K562 (cell line): ENCODE measurements at regions not wholly inside any gene's neighbourhood (a gene's known extent, or its start where the extent isn't known, plus 50 kb on each side); places are given as distances from the start of the nearest gene placed in this dataset.

Experiments used
- ATAC-seq: fragments of 200-7000 bp; cut with Tn5 transposase; 3 replicates; pipeline ENCODE4 v1.9.1; 2020; ENCODE audit warnings: moderate library complexity
- BruUV-seq: library from RNA; stranded (reverse); fragments of 400-500 nt; replicated peaks from 2 replicates; lab custom pipeline; 2021; lab: Mats Ljungman, UMichigan
- CTCF ChIA-PET: fragments of 300-600 bp; formaldehyde crosslinking; extraction: SDS; loops from one replicate; lab custom pipeline; 2021; ENCODE audit warnings: low intra/inter-chr PET ratio; lab: Yijun Ruan, JAX
- POLR2A ChIA-PET: fragments of 300-600, 350-650 bp; sonication (Branson Sonifier 250); formaldehyde crosslinking; extraction: SDS; loops from one replicate; lab custom pipeline; 2021; ENCODE audit warnings: antibody characterized with exemption, inconsistent platforms; lab: Yijun Ruan, JAX
- DNase-seq, 4 experiments: peaks; one replicate each; pipeline versions ENCODE4 v3.0.0 to v3.0.0-alpha.2; 2011 to 2018; ENCODE audit warnings: low spot score in 3 of 4, mixed read lengths in 3 of 4; ENCODE audit errors: extremely low read depth in 1 of 4
- FAIRE-seq: peaks from 2 replicates; lab custom pipeline; 2011; peaks lifted over from hg19 to GRCh38; lab: Jason Lieb, UNC
- H2AFZ ChIP-seq: 2 replicates; pipeline ENCODE4 v1.6.0; 2011; ENCODE audit warnings: low read depth, low read length, control low read depth, inconsistent platforms
- H3K27ac ChIP-seq: fragments of 200-600 bp; 3 replicates; pipeline ENCODE4 v1.8.0; 2011; ENCODE audit warnings: low read depth, mild to moderate bottlenecking, control low read depth, inconsistent platforms, low read length, moderate library complexity, mixed read lengths; ENCODE audit errors: extremely low read depth
- H3K27me3 ChIP-seq, 2 experiments: fragments of 300-600 bp in 1 of 2; 2 replicates in 1 of 2; 3 replicates in 1 of 2; pipeline versions ENCODE4 v1.6.0 to v1.8.0; 2011; ENCODE audit warnings: inconsistent platforms in 2 of 2, low read length in 2 of 2, mild to moderate bottlenecking in 1 of 2, mixed read lengths in 1 of 2, moderate library complexity in 1 of 2; ENCODE audit not compliant: control insufficient read depth in 2 of 2, insufficient read depth in 2 of 2
- H3K36me3 ChIP-seq: fragments of 300-600 bp; 3 replicates; pipeline ENCODE4 v1.8.0; 2011; ENCODE audit warnings: mild to moderate bottlenecking, low read length, inconsistent platforms; ENCODE audit not compliant: control insufficient read depth, insufficient read depth
- H3K4me1 ChIP-seq, 2 experiments: fragments of 200-600 bp in 1 of 2; replicated peaks in 1 of 2; 2 replicates in 1 of 2; 3 replicates in 1 of 2; pipeline versions ENCODE4 v1.5.1 to v1.8.0; 2011; ENCODE audit warnings: inconsistent platforms in 2 of 2, low read length in 2 of 2, mild to moderate bottlenecking in 1 of 2, mixed read lengths in 1 of 2, moderate library complexity in 1 of 2; ENCODE audit not compliant: control insufficient read depth in 2 of 2, insufficient read depth in 2 of 2
- H3K4me2 ChIP-seq: 2 replicates; pipeline ENCODE4 v1.6.1; 2011; ENCODE audit warnings: low read length, control low read depth, inconsistent platforms, mixed read lengths; ENCODE audit not compliant: insufficient read depth
- H3K4me3 ChIP-seq: fragments of 200-600 bp; sonication (generic), shearing (Covaris generic); 2 replicates; pipeline ENCODE4 v1.5.1; 2016; ENCODE audit warnings: control low read depth, inconsistent platforms
- H3K79me2 ChIP-seq: fragments of 200-600 bp; 3 replicates; pipeline ENCODE4 v1.8.0; 2011; ENCODE audit warnings: low read length, inconsistent platforms; ENCODE audit not compliant: control insufficient read depth, insufficient read depth
- H3K9ac ChIP-seq, 2 experiments: 2 replicates each; pipeline versions ENCODE4 v1.6.0 to v1.6.1; 2011; ENCODE audit warnings: low read depth in 2 of 2, low read length in 2 of 2, control low read depth in 1 of 2, inconsistent platforms in 1 of 2, mild to moderate bottlenecking in 1 of 2, mixed read lengths in 1 of 2; ENCODE audit not compliant: insufficient read depth in 1 of 2
- H3K9me1 ChIP-seq: one replicate; pipeline ENCODE4 v1.6.0; 2011; ENCODE audit warnings: inconsistent platforms, mild to moderate bottlenecking, low read length, moderate library complexity; ENCODE audit not compliant: control insufficient read depth, insufficient read depth
- H3K9me3 ChIP-seq: replicated peaks from 2 replicates; pipeline ENCODE4 v1.5.1; 2011; ENCODE audit warnings: low read depth, low read length, inconsistent platforms; ENCODE audit not compliant: control insufficient read depth, insufficient read depth
- H4K20me1 ChIP-seq: replicated peaks from 2 replicates; pipeline ENCODE4 v1.6.1; 2011; ENCODE audit warnings: low read length, inconsistent platforms, mixed read lengths; ENCODE audit not compliant: control insufficient read depth, insufficient read depth
- DNMT1 ChIP-seq: fragments of 450-650 bp; IDR thresholded peaks from 2 replicates; pipeline ENCODE4 v1.6.1; 2016; ENCODE audit warnings: antibody characterized with exemption, mild to moderate bottlenecking
- ETV1 ChIP-seq: fragments of 450-650 bp; conservative IDR thresholded peaks from 2 replicates; pipeline ENCODE4 v1.6.1; 2016; ENCODE audit warnings: missing genetic modification characterization, control low read depth, low read depth, missing compliant biosample characterization
- FIP1L1 ChIP-seq: fragments of 200-400 bp; formaldehyde crosslinking; IDR thresholded peaks from 2 replicates; pipeline ENCODE4 v1.6.1; 2018; ENCODE audit warnings: mild to moderate bottlenecking, low read depth, low read length; ENCODE audit not compliant: poor library complexity, severe bottlenecking
- PHF21A ChIP-seq: fragments of 450-650 bp; IDR thresholded peaks from 2 replicates; pipeline ENCODE4 v1.6.1; 2017; ENCODE audit warnings: low read depth, borderline replicate concordance
- RFX1 ChIP-seq: fragments of 450-650 bp; IDR thresholded peaks from 2 replicates; pipeline ENCODE4 v1.6.1; 2016; ENCODE audit warnings: mild to moderate bottlenecking, moderate library complexity
- SRSF1 ChIP-seq: fragments of 200-400 bp; formaldehyde crosslinking; IDR thresholded peaks from 2 replicates; pipeline ENCODE4 v1.6.1; 2017; ENCODE audit warnings: mild to moderate bottlenecking, low read depth, low read length, moderate library complexity
- SRSF3 ChIP-seq: fragments of 200-400 bp; formaldehyde crosslinking; IDR thresholded peaks from 2 replicates; pipeline ENCODE4 v1.6.1; 2016; ENCODE audit warnings: mild to moderate bottlenecking, low read length, moderate library complexity; ENCODE audit not compliant: insufficient read depth
- TCF7L2 ChIP-seq: fragments of 150-350 bp; IDR thresholded peaks from 2 replicates; pipeline ENCODE4 v1.6.1; 2016; ENCODE audit warnings: low read depth, mild to moderate bottlenecking, low read length, moderate library complexity
- ZBTB17 ChIP-seq: fragments of 450-650 bp; formaldehyde crosslinking; IDR thresholded peaks from 2 replicates; pipeline ENCODE4 v1.4.0; 2020; ENCODE audit warnings: mild to moderate bottlenecking
- ZC3H11A ChIP-seq: IDR thresholded peaks from 2 replicates; pipeline ENCODE4 v1.6.1; 2012; ENCODE audit warnings: low read depth, low read length, improper control_type of control experiment
- ZNF133 ChIP-seq: fragments of 250-450 bp; sonication (Bioruptor Pico); IDR thresholded peaks from 2 replicates; pipeline ENCODE4 v1.4.0; 2020; ENCODE audit warnings: mild to moderate bottlenecking
- ZNF75A ChIP-seq: fragments of 450-650 bp; formaldehyde crosslinking; IDR thresholded peaks from 2 replicates; pipeline ENCODE4 v1.4.0; 2020; ENCODE audit warnings: mild to moderate bottlenecking
- WGBS: fragments of 100-300 bp; shearing (Covaris generic); methylation state at CpG from one replicate; pipeline ENCODE4 v1.1.6; 2016; ENCODE audit warnings: low coverage, mixed read lengths; ENCODE audit not compliant: insufficient coverage; ENCODE audit errors: missing lambda C conversion rate; 5-methylcytosine and 5-hydroxymethylcytosine counted together
- in situ Hi-C: fragments of 300-500 bp; cut with MboI; formaldehyde crosslinking; loops from 4 replicates; pipeline ENCODE4 v1.15.0; 2018; ENCODE audit warnings: inconsistent platforms, mixed read lengths
- intact Hi-C: fragments of 100-400 bp; cut with micrococcal nuclease; formaldehyde crosslinking; loops from 2 replicates; pipeline ENCODE4 v1.14.2; 2022
- TF ChIP-seq, protein P1 (sequence below): fragments of 250-450 bp; sonication (Bioruptor Pico); IDR thresholded peaks from 2 replicates; pipeline ENCODE4 v1.8.0; 2022; ENCODE audit warnings: moderate library complexity, mild to moderate bottlenecking, inconsistent platforms
- TF ChIP-seq, protein P2 (sequence below): sonication (generic); formaldehyde crosslinking; IDR thresholded peaks from 2 replicates; pipeline ENCODE4 v1.8.1; 2023; ENCODE audit warnings: mild to moderate bottlenecking, missing genetic modification reagents
- TF ChIP-seq, protein P3 (sequence below): fragments of 250-450 bp; sonication (Bioruptor Pico); IDR thresholded peaks from 2 replicates; pipeline ENCODE4 v1.8.0; 2021; ENCODE audit warnings: moderate library complexity, mild to moderate bottlenecking, inconsistent platforms
- TF ChIP-seq, protein P4 (sequence below): fragments of 450-650 bp; IDR thresholded peaks from 2 replicates; pipeline ENCODE4 v1.6.1; 2016; ENCODE audit warnings: missing biosample characterization, missing genetic modification characterization
- TF ChIP-seq, protein P5 (sequence below), 2 experiments: fragments of 200-800 bp in 1 of 2; sonication (Bioruptor generic) in 1 of 2; sonication (generic) in 1 of 2; formaldehyde crosslinking in 1 of 2; IDR thresholded peaks in 1 of 2; conservative IDR thresholded peaks in 1 of 2; 2 replicates each; pipeline versions ENCODE4 v1.5.0 to v1.6.1; 2016 to 2020; ENCODE audit warnings: missing compliant biosample characterization in 1 of 2, missing genetic modification characterization in 1 of 2, missing genetic modification reagents in 1 of 2

DNA sequence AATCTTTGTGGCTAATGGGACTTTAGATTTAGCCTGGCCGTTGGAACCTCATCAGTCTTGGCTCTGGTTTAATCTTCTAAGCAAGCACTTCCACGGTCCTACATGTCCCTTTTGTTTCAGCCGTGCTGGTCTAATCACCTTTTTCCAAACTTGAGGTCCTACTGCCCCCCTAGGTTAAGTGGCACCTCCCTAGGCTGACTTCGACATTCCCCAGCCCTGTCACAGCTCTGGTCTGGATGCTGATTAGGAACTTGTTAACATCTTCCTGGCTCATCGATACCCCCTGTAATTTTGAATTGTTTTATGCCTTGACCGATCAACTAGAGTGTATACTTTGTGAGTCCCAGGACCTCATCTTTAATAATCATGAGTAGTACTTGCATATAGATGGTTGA, 56.6 kb downstream of the OTOR start (continued):
- TF ChIP-seq DNMT1 (no peak), SRSF3 (no peak), ZNF75A (CRISPR knock-in tag) (no peak)
- TF ChIP-seq, protein P1, sequence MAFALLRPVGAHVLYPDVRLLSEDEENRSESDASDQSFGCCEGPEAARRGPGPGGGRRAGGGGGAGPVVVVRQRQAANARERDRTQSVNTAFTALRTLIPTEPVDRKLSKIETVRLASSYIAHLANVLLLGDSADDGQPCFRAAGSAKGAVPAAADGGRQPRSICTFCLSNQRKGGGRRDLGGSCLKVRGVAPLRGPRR (CRISPR knock-in tag), result no peak
- TF ChIP-seq, protein P2, sequence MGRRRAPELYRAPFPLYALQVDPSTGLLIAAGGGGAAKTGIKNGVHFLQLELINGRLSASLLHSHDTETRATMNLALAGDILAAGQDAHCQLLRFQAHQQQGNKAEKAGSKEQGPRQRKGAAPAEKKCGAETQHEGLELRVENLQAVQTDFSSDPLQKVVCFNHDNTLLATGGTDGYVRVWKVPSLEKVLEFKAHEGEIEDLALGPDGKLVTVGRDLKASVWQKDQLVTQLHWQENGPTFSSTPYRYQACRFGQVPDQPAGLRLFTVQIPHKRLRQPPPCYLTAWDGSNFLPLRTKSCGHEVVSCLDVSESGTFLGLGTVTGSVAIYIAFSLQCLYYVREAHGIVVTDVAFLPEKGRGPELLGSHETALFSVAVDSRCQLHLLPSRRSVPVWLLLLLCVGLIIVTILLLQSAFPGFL, result no peak
- TF ChIP-seq, protein P3, sequence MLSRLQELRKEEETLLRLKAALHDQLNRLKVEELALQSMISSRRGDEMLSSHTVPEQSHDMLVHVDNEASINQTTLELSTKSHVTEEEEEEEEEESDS (CRISPR knock-in tag), result no peak

DNA sequence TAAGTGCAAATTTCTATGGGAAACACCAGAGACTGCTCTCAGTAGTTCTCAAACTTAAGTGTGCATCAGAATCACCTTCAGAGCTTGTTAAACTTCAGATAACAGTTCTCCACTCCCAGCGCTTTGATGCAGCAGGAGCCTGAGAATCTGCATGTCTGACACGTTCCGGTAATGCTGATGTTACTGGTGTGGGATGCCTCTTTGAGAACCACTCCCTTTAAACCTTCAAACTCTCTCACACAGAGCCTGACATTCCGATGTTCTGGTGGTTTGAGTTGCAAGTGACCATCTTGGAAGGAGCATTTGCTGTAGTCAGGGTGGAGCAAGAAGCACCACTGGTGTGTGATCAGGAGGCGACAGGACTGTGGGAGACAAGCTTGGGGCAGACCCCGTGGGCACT, 57.9 kb downstream of the OTOR start:
- ChIA-PET CTCF (interaction anchor here (3.8 kb wide), 1 partner anchor 625 kb away, joined by 13 read pairs; no protein-coding TSS in a partner anchor), POLR2A (interaction anchor here (0.7 to 1.1 kb wide), 2 partner anchors 16 to 83 kb away, joined by 3 read pairs; no protein-coding TSS in a partner anchor)
- BruUV-seq, result no TSS peak
- H3K9me1 ChIP-seq, result no peaks in the 10 kb centered on the region
- H3K4me1 ChIP-seq, result no peaks in the 10 kb centered on the region
- WGBS, result 0% methylated on average over 6 of the region's 6 CpGs
- no peak overlapping the region for H3K27ac ChIP-seq
- no peak overlapping the region for H2AFZ ChIP-seq
- H3K36me3 ChIP-seq, result no peaks in the 10 kb centered on the region
- no peak overlapping the region for H3K4me3 ChIP-seq
- no peak overlapping the region for H3K9ac ChIP-seq
- no peak for ATAC-seq
- in situ Hi-C loops, result loop anchor here (10.0 kb wide), 1 partner anchor 619 kb away; no protein-coding TSS in a partner anchor
- H4K20me1 ChIP-seq, result no peaks in the 10 kb centered on the region
- H3K79me2 ChIP-seq, result no peaks in the 10 kb centered on the region
- H3K9me3 ChIP-seq, result no peaks in the 10 kb centered on the region
- no peak for FAIRE-seq
- intact Hi-C loops, result loop anchor here (10.0 kb wide), 1 partner anchor 1469 kb away; no protein-coding TSS in a partner anchor
- H3K27me3 ChIP-seq, result no peaks in the 10 kb centered on the region
- DNase-seq, result no peak
- H3K4me2 ChIP-seq, result no peak overlapping the region
- TF ChIP-seq, protein P4, sequence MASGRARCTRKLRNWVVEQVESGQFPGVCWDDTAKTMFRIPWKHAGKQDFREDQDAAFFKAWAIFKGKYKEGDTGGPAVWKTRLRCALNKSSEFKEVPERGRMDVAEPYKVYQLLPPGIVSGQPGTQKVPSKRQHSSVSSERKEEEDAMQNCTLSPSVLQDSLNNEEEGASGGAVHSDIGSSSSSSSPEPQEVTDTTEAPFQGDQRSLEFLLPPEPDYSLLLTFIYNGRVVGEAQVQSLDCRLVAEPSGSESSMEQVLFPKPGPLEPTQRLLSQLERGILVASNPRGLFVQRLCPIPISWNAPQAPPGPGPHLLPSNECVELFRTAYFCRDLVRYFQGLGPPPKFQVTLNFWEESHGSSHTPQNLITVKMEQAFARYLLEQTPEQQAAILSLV (tag), result no peak
- TF ChIP-seq ZBTB17 (CRISPR knock-in tag) (no peak), ZNF133 (CRISPR knock-in tag) (no peak), ETV1 (tag) (no peak), PHF21A (no peak), SRSF1 (no peak), ZC3H11A (no peak), DNMT1 (no peak), TCF7L2 (no peak), FIP1L1 (no peak), RFX1 (no peak)
- TF ChIP-seq, protein P5, sequence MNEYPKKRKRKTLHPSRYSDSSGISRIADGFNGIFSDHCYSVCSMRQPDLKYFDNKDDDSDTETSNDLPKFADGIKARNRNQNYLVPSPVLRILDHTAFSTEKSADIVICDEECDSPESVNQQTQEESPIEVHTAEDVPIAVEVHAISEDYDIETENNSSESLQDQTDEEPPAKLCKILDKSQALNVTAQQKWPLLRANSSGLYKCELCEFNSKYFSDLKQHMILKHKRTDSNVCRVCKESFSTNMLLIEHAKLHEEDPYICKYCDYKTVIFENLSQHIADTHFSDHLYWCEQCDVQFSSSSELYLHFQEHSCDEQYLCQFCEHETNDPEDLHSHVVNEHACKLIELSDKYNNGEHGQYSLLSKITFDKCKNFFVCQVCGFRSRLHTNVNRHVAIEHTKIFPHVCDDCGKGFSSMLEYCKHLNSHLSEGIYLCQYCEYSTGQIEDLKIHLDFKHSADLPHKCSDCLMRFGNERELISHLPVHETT (CRISPR knock-in tag; conservative IDR thresholded peaks at IDR 0.05 in 1 of 2, IDR thresholded peaks at IDR 0.05 in 1 of 2), result no peak
